ENCODE measurements at regions not wholly inside any gene's neighbourhood (a gene's known extent, or its start where the extent isn't known, plus 50 kb on each side); places are given as distances from the start of the nearest gene placed in this dataset.
"Not testable (repeated sequence)": the region's sequence is repeated elsewhere in the genome, so short reads cannot be mapped to it uniquely, and the experiment has no call there.

GRCh38 chr4:79547851-79548250, 139.8 kb upstream of the GK2 start:
- DNase-seq (ENCODE audit: low spot score): no peak

GRCh38 chr4:79545292-79545691, 137.3 kb upstream of the GK2 start:
- not testable (repeated sequence) for DNase-seq (ENCODE audit: low spot score)

- no peak for DNase-seq (ENCODE audit: low spot score)
Measured at GRCh38 chr4:79540143-79540542, 132.1 kb upstream of the GK2 start.

GRCh38 chr4:79535516-79535915, 127.5 kb upstream of the GK2 start:
- DNase-seq (ENCODE audit: low spot score): no peak

GRCh38 chr4:79528241-79528706, 120.2 kb upstream of the GK2 start:
- no peak for DNase-seq (ENCODE audit: low spot score)

- DNase-seq (ENCODE audit: low spot score): no peak
Measured at GRCh38 chr4:79526641-79527565, 118.9 kb upstream of the GK2 start.

- DNase-seq (ENCODE audit: low spot score): no peak
Measured at GRCh38 chr4:79516114-79516513, 108.1 kb upstream of the GK2 start.

GRCh38 chr4:79514621-79515329, 106.7 kb upstream of the GK2 start:
- DNase-seq (ENCODE audit: low spot score): no peak

- DNase-seq (ENCODE audit: low spot score): no peak
Measured at GRCh38 chr4:79513576-79513975, 105.5 kb upstream of the GK2 start.

- DNase-seq (ENCODE audit: low spot score): no peak
Measured at GRCh38 chr4:79512363-79512762, 104.3 kb upstream of the GK2 start.

GRCh38 chr4:79502081-79502480, 94.1 kb upstream of the GK2 start:
- no peak for DNase-seq (ENCODE audit: low spot score)

GRCh38 chr4:79498282-79498681, 90.3 kb upstream of the GK2 start:
- no peak for DNase-seq (ENCODE audit: low spot score)

- DNase-seq (ENCODE audit: low spot score): no peak
Measured at GRCh38 chr4:79497001-79497400, 89.0 kb upstream of the GK2 start.

GRCh38 chr4:79495447-79495846, 87.4 kb upstream of the GK2 start:
- no peak for DNase-seq (ENCODE audit: low spot score)

GRCh38 chr4:79492148-79492547, 84.1 kb upstream of the GK2 start:
- no peak for DNase-seq (ENCODE audit: low spot score)

- no peak for DNase-seq (ENCODE audit: low spot score)
Measured at GRCh38 chr4:79489506-79489905, 81.5 kb upstream of the GK2 start.

GRCh38 chr4:79476196-79476595, 68.2 kb upstream of the GK2 start:
- DNase-seq (ENCODE audit: low spot score): no peak

- DNase-seq (ENCODE audit: low spot score): no peak
Measured at GRCh38 chr4:79473439-79473724, 65.4 kb upstream of the GK2 start.

- DNase-seq (ENCODE audit: low spot score): no peak
Measured at GRCh38 chr4:79472693-79473438, 64.8 kb upstream of the GK2 start.

- DNase-seq (ENCODE audit: low spot score): no peak
Measured at GRCh38 chr4:79472036-79472435, 64.0 kb upstream of the GK2 start.

- DNase-seq (ENCODE audit: low spot score): no peak
Measured at GRCh38 chr4:79471309-79471708, 63.3 kb upstream of the GK2 start.

GRCh38 chr4:79467246-79467932, 59.4 kb upstream of the GK2 start:
- no peak for DNase-seq (ENCODE audit: low spot score)

All from NAMALWA (cell line).